GM12874 (cell line): ENCODE measurements at regions not wholly inside any gene's neighbourhood (a gene's known extent, or its start where the extent isn't known, plus 50 kb on each side); places are given as distances from the start of the nearest gene placed in this dataset.

Experiments used
- CTCF ChIP-seq: IDR thresholded peaks from 2 replicates; pipeline ENCODE4 v1.5.1; 2011; ENCODE audit warnings: low read depth, mild to moderate bottlenecking, control low read depth, low read length, moderate library complexity; ENCODE audit not compliant: insufficient read depth

- no peak for TF ChIP-seq CTCF
Measured at GRCh38 chr14:61178226-61179060, 102.7 kb downstream of the TMEM30B start.

DNA sequence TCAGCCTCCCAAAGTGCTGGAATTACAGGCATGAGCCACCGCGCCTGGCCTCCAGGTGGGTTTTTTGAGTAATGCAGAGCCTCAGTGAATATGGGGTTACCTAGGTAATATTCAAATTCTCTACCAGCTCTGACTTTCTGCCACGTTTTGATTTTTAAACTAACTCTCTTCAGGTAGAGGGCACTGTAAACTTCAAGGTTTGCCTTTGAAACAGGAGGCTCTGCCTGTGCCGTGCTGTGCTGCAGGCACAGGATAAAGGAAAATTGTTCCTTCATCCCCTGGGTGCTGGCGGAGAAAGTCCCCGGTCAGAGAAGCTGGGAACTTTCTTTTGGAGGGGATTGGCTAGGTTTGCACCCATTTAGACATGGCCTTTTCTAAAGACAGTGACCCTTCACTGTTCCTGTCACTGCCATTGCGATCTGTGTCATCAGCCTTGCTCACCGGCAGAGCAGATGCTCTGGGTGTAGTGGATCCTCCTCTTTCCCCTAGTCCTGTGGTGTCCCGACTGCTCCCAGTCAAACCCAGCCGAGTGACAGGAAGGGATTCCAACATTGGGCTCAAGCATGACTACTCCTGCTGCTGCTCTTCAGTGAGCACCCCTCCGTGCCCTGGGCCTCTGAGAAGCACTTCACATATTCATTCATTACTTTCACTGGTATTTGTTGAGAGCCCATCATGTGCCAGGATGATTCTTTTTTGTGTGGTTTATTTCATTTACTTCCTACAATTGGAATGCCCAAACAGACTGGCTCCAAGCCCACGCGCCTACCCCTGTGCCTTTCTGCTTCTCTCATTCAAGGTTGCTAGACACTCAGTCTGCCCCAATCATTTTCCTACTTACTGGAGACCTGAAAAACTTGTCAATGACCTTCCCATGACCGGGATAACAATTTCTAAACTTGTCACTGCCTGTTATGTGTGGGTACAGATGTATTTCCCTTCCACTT, 103.6 kb downstream of the TMEM30B start:
- TF ChIP-seq CTCF = no peak

DNA sequence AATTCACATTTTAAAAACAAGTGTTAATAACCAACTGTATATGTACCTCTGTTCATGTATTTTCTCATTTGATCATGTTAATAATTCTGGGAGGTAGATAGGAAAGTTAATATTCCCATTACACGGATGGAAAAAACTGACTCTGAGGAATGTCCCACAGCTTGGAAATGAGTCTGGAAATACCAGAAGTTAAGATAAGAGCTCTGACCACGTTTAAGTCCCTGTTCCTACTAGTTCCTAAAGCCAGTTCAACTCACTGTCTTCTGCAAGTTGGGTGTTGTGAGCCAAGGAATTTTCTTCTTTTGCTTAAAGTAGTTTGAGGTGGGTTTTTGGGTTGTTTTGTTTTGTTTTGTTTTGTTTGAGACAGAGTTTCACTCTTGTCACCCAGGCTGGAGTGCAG, 104.5 kb downstream of the TMEM30B start:
- TF ChIP-seq CTCF = no peak

DNA sequence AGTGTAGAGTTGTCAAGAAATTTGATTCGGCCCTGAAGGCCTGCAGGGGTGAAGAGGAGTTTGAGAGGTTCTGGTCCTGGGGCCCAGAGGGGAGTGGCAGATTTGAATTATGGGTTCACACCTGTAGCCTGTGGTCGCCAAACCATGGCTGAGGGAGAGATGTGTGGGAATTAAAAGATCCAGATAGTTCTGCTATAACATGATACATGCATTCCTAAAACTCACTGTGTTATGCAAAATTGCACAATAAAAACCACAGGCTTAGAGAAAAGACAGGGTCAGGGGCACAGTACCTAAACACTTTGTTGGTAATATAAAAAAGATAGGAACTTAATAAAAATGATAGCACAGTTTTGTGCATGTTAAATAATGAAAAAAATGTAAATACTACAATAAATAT, 106.2 kb downstream of the TMEM30B start:
- no peak for TF ChIP-seq CTCF

GRCh38 chr14:61174441-61174891, 106.7 kb downstream of the TMEM30B start:
- no peak for TF ChIP-seq CTCF

DNA sequence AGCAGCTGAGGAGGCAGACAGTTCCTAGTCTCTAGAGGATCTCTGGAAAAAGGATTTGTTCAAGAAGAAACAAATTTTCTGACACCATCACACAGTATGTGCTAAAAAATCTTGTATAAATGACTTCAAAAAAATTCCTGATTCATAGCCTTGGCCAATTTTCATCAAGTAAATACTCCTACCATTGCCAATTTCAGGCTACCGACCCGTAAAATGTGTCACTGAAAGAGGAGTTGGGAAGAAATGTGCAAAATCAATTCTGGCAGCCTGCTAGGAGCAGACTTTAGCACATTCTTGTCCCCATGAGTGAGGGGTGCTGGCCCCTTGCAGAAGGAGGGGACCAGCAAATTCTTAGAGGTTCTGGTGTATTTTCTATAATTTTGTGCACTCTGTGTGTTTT, 109.4 kb downstream of the TMEM30B start:
- TF ChIP-seq CTCF = no peak

DNA sequence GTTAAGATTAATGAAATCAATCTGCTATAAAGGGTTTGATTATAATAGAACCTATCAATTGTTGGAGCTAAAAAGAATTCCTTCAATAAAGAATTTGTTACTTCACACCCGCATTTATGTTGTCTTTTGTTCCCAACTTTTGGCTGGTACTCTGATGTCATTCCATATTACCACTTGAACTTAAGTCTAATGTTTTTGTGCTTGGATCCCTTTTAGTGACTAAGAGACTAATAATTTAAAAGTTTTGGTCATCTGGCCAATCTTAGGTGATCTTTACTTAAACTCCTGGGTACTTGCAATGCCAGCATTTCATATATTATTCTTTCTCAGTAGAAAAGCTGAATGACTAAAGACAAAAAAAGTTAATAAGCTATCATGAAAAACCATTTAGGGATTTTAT, 113.0 kb downstream of the TMEM30B start:
- TF ChIP-seq CTCF = no peak
